Suppressor macrophage (primary cell): ENCODE measurements at regions not wholly inside any gene's neighbourhood (a gene's known extent, or its start where the extent isn't known, plus 50 kb on each side); places are given as distances from the start of the nearest gene placed in this dataset.

Experiments used
- DNase-seq, 4 experiments: peaks; one replicate each; pipeline ENCODE4 v3.0.0-alpha.2; 2020 to 2022

GRCh38 chr3:189455641-189456417 lies 175.4 kb upstream of the TP63 start:
- no peak for DNase-seq

GRCh38 chr3:189457201-189457607 lies 174.0 kb upstream of the TP63 start:
- DNase-seq: no peak

- no peak for DNase-seq
Measured at GRCh38 chr3:189457631-189458412, 173.4 kb upstream of the TP63 start.

- no peak for DNase-seq
Measured at GRCh38 chr3:189458528-189458927, 172.7 kb upstream of the TP63 start.

GRCh38 chr3:189459231-189459630 lies 172.0 kb upstream of the TP63 start:
- no peak for DNase-seq

- no peak for DNase-seq
Measured at GRCh38 chr3:189460511-189460910, 170.7 kb upstream of the TP63 start.

- no peak for DNase-seq
Measured at GRCh38 chr3:189464799-189465198, 166.4 kb upstream of the TP63 start.

- no peak for DNase-seq
Measured at GRCh38 chr3:189466004-189466403, 165.2 kb upstream of the TP63 start.

GRCh38 chr3:189467451-189467850 lies 163.7 kb upstream of the TP63 start:
- no peak for DNase-seq

GRCh38 chr3:189474944-189475343 lies 156.2 kb upstream of the TP63 start:
- DNase-seq: no peak

- no peak for DNase-seq
Measured at GRCh38 chr3:189477614-189478013, 153.6 kb upstream of the TP63 start.

- DNase-seq: no peak
Measured at GRCh38 chr3:189486556-189486955, 144.6 kb upstream of the TP63 start.

GRCh38 chr3:189488241-189488767 lies 142.9 kb upstream of the TP63 start:
- DNase-seq: no peak

- no peak for DNase-seq
Measured at GRCh38 chr3:189490337-189490736, 140.9 kb upstream of the TP63 start.

GRCh38 chr3:189490749-189491148 lies 140.4 kb upstream of the TP63 start:
- no peak for DNase-seq

- no peak for DNase-seq
Measured at GRCh38 chr3:189491831-189492230, 139.4 kb upstream of the TP63 start.

GRCh38 chr3:189493271-189493670 lies 137.9 kb upstream of the TP63 start:
- DNase-seq: no peak

- no peak for DNase-seq
Measured at GRCh38 chr3:189494632-189495031, 136.6 kb upstream of the TP63 start.

GRCh38 chr3:189496375-189497138 lies 134.6 kb upstream of the TP63 start:
- no peak for DNase-seq

- no peak for DNase-seq
Measured at GRCh38 chr3:189498995-189499704, 132.0 kb upstream of the TP63 start.

- no peak for DNase-seq
Measured at GRCh38 chr3:189500299-189500698, 130.9 kb upstream of the TP63 start.

GRCh38 chr3:189500798-189501495 lies 130.2 kb upstream of the TP63 start:
- no peak for DNase-seq
